ENCODE measurements at regions not wholly inside any gene's neighbourhood (a gene's known extent, or its start where the extent isn't known, plus 50 kb on each side); places are given as distances from the start of the nearest gene placed in this dataset.

DNA sequence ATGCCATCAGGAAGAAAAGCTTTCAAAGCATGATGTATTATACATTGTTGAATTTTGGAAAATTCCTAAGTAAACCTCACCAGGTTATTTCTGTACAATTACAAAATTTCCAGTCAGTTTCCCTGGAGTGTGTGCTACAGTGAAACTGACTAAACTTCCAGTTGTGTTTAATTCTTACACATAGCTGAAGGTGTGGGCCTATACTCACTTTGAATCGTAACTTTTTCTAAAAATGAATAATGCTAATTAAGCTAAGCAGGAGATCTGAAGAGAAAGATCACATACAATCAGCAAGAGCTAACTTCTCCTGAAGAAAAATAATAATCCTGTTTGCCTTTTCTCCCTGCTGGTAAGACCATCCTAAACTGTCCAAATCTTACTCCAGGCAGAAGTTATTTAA is 537.2 kb upstream of the PBX1 start:
- Histone ChIP-seq H3K4me1 (no peaks in the 10 kb centered on the region), H3K27ac (replicated peaks) (no peak overlapping the region), H3K27me3 (ENCODE audit: low read depth) (no peaks in the 10 kb centered on the region), H3K9me3 (replicated peaks) (peaks cover 26% of the 10 kb centered on the region), H3K36me3 (no peaks in the 10 kb centered on the region), H3K4me3 (no peak overlapping the region)
- intact Hi-C loops (cut with micrococcal nuclease) = no loop called here
- TF ChIP-seq, protein P1, sequence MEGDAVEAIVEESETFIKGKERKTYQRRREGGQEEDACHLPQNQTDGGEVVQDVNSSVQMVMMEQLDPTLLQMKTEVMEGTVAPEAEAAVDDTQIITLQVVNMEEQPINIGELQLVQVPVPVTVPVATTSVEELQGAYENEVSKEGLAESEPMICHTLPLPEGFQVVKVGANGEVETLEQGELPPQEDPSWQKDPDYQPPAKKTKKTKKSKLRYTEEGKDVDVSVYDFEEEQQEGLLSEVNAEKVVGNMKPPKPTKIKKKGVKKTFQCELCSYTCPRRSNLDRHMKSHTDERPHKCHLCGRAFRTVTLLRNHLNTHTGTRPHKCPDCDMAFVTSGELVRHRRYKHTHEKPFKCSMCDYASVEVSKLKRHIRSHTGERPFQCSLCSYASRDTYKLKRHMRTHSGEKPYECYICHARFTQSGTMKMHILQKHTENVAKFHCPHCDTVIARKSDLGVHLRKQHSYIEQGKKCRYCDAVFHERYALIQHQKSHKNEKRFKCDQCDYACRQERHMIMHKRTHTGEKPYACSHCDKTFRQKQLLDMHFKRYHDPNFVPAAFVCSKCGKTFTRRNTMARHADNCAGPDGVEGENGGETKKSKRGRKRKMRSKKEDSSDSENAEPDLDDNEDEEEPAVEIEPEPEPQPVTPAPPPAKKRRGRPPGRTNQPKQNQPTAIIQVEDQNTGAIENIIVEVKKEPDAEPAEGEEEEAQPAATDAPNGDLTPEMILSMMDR (IDR thresholded peaks at IDR 0.05; ENCODE audit: borderline replicate concordance) = no peak
- no peak for DNase-seq

DNA sequence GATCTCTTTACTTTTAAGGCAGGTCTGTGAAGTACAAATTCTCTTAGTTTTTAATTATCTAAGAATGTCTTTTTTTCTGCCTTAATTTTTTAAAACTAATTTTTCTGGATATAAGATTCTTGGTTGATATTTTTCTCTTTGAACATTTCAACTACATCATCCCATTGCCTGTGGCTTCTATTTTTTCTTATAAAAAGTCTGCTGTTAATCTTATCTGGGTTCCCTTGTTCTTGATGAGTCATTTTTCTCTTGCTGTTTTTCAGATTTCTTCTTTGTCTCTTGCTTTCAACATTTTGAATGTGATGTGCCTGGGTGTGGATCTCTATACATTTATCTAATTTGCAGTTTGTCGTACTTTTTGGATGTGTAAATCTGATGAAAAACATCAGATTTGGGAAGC is 525.2 kb upstream of the PBX1 start:
- Histone ChIP-seq H3K4me3 (no peak overlapping the region), H3K9me3 (replicated peaks) (peaks cover 42% of the 10 kb centered on the region), H3K27ac (replicated peaks) (no peak overlapping the region), H3K4me1 (no peaks in the 10 kb centered on the region), H3K36me3 (no peaks in the 10 kb centered on the region), H3K27me3 (ENCODE audit: low read depth) (no peaks in the 10 kb centered on the region)
- TF ChIP-seq, protein P1 (IDR thresholded peaks at IDR 0.05; ENCODE audit: borderline replicate concordance) = no peak
- no peak for DNase-seq
- intact Hi-C loops (cut with micrococcal nuclease) = no loop called here

DNA sequence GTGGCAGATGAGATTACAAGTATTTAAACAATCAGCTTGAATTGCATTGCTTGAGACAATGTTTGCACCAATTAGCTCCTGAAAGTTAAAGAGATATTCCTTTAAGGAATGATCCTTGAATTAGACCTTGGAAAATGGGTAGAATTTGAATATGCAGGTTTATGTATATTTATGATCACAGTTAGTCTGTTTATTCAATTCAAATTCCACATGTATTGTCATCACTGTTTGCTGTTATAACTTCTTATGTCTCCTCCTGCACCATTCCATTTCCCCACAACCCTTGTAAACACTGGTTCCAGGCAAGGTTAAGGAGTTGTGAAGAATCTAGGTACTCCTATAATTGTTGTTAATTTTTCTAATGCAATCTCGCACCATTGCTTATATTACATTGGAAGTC is 518.2 kb upstream of the PBX1 start:
- TF ChIP-seq, protein P1 (IDR thresholded peaks at IDR 0.05; ENCODE audit: borderline replicate concordance) = no peak

DNA sequence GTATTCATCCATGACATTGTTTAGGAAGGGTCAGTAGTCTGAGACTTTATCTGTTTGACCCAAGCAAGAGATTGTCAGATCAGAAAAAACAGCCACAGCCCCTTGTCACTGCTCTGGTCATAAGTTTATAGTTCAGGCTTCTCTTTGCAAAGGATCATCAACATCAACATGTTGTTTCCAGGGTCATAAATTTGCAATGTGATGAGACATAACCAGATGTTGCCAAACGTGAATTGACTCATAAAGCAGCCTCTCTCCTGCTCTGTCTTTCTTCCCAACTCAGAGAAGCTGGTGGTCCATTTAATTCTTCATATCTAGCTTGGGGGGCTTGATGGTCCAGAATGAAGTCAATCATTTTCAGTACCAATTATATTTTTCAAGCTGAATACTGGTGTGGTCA is 507.2 kb upstream of the PBX1 start:
- Histone ChIP-seq H3K36me3 (no peaks in the 10 kb centered on the region), H3K27ac (replicated peaks) (no peak overlapping the region), H3K9me3 (replicated peaks) (no peaks in the 10 kb centered on the region), H3K4me1 (no peaks in the 10 kb centered on the region), H3K27me3 (ENCODE audit: low read depth) (no peaks in the 10 kb centered on the region), H3K4me3 (no peak overlapping the region)
- intact Hi-C loops (cut with micrococcal nuclease) = no loop called here
- TF ChIP-seq, protein P1 (IDR thresholded peaks at IDR 0.05; ENCODE audit: borderline replicate concordance) = no peak
- DNase-seq = no peak

More for the DNA sequence above, 518.2 kb upstream of the PBX1 start:
- H3K36me3 ChIP-seq = no peaks in the 10 kb centered on the region
- intact Hi-C loops (cut with micrococcal nuclease) = no loop called here
- H3K4me3 ChIP-seq = no peak overlapping the region
- no peak overlapping the region for H3K27ac ChIP-seq (replicated peaks)
- no peak for DNase-seq
- H3K27me3 ChIP-seq (ENCODE audit: low read depth) = no peaks in the 10 kb centered on the region
- H3K4me1 ChIP-seq = no peaks in the 10 kb centered on the region
- H3K9me3 ChIP-seq (replicated peaks) = peaks cover 2% of the 10 kb centered on the region

DNA sequence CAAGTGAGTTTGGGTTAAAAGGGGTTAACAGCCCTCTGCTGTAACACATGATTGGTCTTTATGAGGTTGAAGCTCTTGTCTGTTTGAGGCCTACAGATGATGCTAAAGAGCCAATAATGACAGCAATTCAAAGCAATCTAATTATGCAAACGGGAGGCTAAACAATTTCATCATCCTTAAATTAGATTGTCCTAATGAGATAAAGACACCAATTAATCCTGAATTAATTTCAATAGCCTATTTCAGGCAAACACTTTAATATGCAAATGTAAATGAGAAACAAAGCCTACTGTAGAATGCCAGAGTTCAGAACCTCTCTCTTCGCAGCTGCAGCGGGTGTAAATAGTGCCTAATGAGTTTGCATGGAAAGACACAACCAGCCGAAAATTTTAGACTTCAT is 504.7 kb upstream of the PBX1 start:
- Histone ChIP-seq H3K27me3 (ENCODE audit: low read depth) (no peaks in the 10 kb centered on the region), H3K4me3 (no peak overlapping the region), H3K4me1 (no peaks in the 10 kb centered on the region), H3K27ac (replicated peaks) (no peak overlapping the region), H3K9me3 (replicated peaks) (no peaks in the 10 kb centered on the region), H3K36me3 (no peaks in the 10 kb centered on the region)
- TF ChIP-seq, protein P1 (IDR thresholded peaks at IDR 0.05; ENCODE audit: borderline replicate concordance) = no peak
- intact Hi-C loops (cut with micrococcal nuclease) = no loop called here
- DNase-seq = no peak

DNA sequence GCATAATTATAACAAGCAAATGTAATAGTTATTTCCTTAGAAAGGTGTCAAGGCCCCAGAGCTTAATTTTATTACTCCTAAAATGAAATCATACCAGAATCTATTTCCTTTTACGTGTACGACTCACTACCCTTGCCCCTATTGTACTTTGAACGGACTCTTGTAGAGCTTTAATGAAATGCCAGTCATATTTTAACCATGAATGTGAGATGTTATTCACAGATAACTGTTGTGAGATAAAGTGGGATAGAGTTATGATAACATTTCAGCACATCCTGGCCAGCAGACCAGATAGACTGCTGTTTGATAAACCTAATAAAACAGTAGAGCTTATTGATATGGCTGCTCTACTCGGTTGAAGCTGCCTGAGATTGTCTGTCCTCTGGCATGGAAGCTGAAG is 500.8 kb upstream of the PBX1 start:
- H3K27me3 ChIP-seq (ENCODE audit: low read depth) = no peaks in the 10 kb centered on the region
- intact Hi-C loops (cut with micrococcal nuclease) = no loop called here
- no peak overlapping the region for H3K4me3 ChIP-seq
- no peak for DNase-seq
- H3K36me3 ChIP-seq = no peaks in the 10 kb centered on the region
- no peaks in the 10 kb centered on the region for H3K4me1 ChIP-seq
- no peak overlapping the region for H3K27ac ChIP-seq (replicated peaks)
- TF ChIP-seq, protein P1 (IDR thresholded peaks at IDR 0.05; ENCODE audit: borderline replicate concordance) = no peak
- H3K9me3 ChIP-seq (replicated peaks) = no peaks in the 10 kb centered on the region
